HUES64 (cell line): ENCODE measurements at regions not wholly inside any gene's neighbourhood (a gene's known extent, or its start where the extent isn't known, plus 50 kb on each side); places are given as distances from the start of the nearest gene placed in this dataset.
"Not testable (repeated sequence)": the region's sequence is repeated elsewhere in the genome, so short reads cannot be mapped to it uniquely, and the experiment has no call there.

Experiments
- H3K27ac ChIP-seq: 2 replicates; pipeline ENCODE4 v1.7.0; 2013; ENCODE audit warnings: low read depth, low read length, inconsistent platforms
- H3K27me3 ChIP-seq: 2 replicates; pipeline ENCODE4 v1.6.1; 2013; ENCODE audit warnings: mild to moderate bottlenecking, low read length; ENCODE audit not compliant: insufficient read depth
- H3K36me3 ChIP-seq: 2 replicates; pipeline ENCODE4 v1.6.1; 2013; ENCODE audit warnings: mild to moderate bottlenecking, low read length; ENCODE audit not compliant: insufficient read depth
- H3K4me1 ChIP-seq: 2 replicates; pipeline ENCODE4 v1.6.1; 2013; ENCODE audit warnings: mild to moderate bottlenecking, low read length, moderate library complexity; ENCODE audit not compliant: insufficient read depth
- H3K4me3 ChIP-seq: 2 replicates; pipeline ENCODE4 v1.5.1; 2013; ENCODE audit warnings: mild to moderate bottlenecking, low read length, moderate library complexity
- H3K9ac ChIP-seq: 2 replicates; pipeline ENCODE4 v1.6.1; 2013; ENCODE audit warnings: mild to moderate bottlenecking, low read depth, low read length
- H3K9me3 ChIP-seq: 2 replicates; pipeline ENCODE4 v1.6.1; 2013; ENCODE audit warnings: low read depth, low read length; ENCODE audit not compliant: insufficient read depth
- WGBS: fragments of 150-250, 120-280 bp; methylation state at CpG from one replicate; pipeline ENCODE4 v1.1.7; 2013; ENCODE audit warnings: missing lambda C conversion rate; 5-methylcytosine and 5-hydroxymethylcytosine counted together

GRCh38 chr9:18058564-18059442, 415.1 kb upstream of the ADAMTSL1 start:
- H3K4me3 ChIP-seq = no peak overlapping the region
- 96% methylated on average over 3 of the region's 3 CpGs for WGBS
- no peaks in the 10 kb centered on the region for H3K9me3 ChIP-seq
- no peaks in the 10 kb centered on the region for H3K4me1 ChIP-seq
- no peak overlapping the region for H3K9ac ChIP-seq
- no peaks in the 10 kb centered on the region for H3K27me3 ChIP-seq
- no peak overlapping the region for H3K27ac ChIP-seq
- H3K36me3 ChIP-seq = no peaks in the 10 kb centered on the region

- H3K4me3 ChIP-seq = no peak overlapping the region
- H3K4me1 ChIP-seq = no peaks in the 10 kb centered on the region
- no CpG with 5 or more reads among the region's 1 CpG for WGBS
- no peak overlapping the region for H3K9ac ChIP-seq
- H3K36me3 ChIP-seq = no peaks in the 10 kb centered on the region
- no peak overlapping the region for H3K27ac ChIP-seq
- H3K27me3 ChIP-seq = no peaks in the 10 kb centered on the region
- no peaks in the 10 kb centered on the region for H3K9me3 ChIP-seq
Measured at GRCh38 chr9:18059447-18059846, 414.5 kb upstream of the ADAMTSL1 start.

GRCh38 chr9:18060269-18060934, 413.6 kb upstream of the ADAMTSL1 start:
- Histone ChIP-seq H3K36me3 (no peaks in the 10 kb centered on the region), H3K4me3 (no peak overlapping the region), H3K4me1 (no peaks in the 10 kb centered on the region), H3K9me3 (no peaks in the 10 kb centered on the region), H3K27ac (no peak overlapping the region), H3K27me3 (no peaks in the 10 kb centered on the region), H3K9ac (no peak overlapping the region)
- WGBS = 61% methylated on average over 3 of the region's 3 CpGs

DNA sequence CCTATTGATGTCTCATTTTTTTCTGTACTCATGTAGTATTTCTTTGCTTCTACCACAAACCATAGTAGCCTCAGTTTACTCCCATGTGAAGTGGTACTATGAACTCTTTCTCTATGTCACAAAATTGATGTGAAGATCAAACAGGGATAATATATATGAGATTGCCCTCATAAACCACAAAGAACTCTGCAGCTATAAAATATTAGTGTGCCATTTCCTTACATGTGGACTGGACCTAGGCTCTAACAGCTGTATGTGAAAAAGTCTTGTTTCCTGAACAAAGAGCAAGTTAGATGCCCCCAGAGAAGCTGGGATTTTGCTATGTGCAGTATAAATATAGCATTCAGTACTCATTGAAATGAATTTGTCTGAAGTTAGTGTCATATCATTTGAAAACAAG, 412.6 kb upstream of the ADAMTSL1 start:
- H3K4me1 ChIP-seq = no peaks in the 10 kb centered on the region
- H3K9ac ChIP-seq = no peak overlapping the region
- no peaks in the 10 kb centered on the region for H3K27me3 ChIP-seq
- no peaks in the 10 kb centered on the region for H3K36me3 ChIP-seq
- no peaks in the 10 kb centered on the region for H3K9me3 ChIP-seq
- no peak overlapping the region for H3K4me3 ChIP-seq
- no peak overlapping the region for H3K27ac ChIP-seq

GRCh38 chr9:18061856-18062255, 412.1 kb upstream of the ADAMTSL1 start:
- Histone ChIP-seq H3K9me3 (no peaks in the 10 kb centered on the region), H3K27me3 (no peaks in the 10 kb centered on the region), H3K9ac (no peak overlapping the region), H3K27ac (no peak overlapping the region), H3K36me3 (no peaks in the 10 kb centered on the region), H3K4me3 (no peak overlapping the region), H3K4me1 (no peaks in the 10 kb centered on the region)
- 75% methylated on average over 2 of the region's 2 CpGs for WGBS

- Histone ChIP-seq H3K36me3 (no peaks in the 10 kb centered on the region), H3K9me3 (no peaks in the 10 kb centered on the region), H3K27ac (no peak overlapping the region), H3K27me3 (no peaks in the 10 kb centered on the region), H3K4me1 (no peaks in the 10 kb centered on the region), H3K4me3 (no peak overlapping the region), H3K9ac (no peak overlapping the region)
- 86% methylated on average over 6 of the region's 6 CpGs for WGBS
Measured at GRCh38 chr9:18063856-18064390, 410.0 kb upstream of the ADAMTSL1 start.

DNA sequence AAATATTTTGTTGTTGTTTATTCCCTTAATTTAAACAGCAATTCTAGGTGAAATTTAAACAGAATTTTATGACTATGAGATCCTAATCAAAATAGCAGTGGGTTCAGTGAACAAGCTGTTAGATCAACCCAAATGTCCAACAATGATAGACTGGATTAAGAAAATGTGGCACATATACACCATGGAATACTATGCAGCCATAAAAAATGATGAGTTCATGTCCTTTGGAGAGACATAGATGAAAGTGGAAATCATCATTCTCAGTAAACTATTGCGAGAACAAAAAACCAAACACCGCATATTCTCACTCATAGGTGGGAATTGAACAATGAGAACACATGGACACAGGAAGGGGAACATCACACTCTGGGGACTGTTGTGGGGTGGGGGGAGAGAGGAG, 407.3 kb upstream of the ADAMTSL1 start:
- not testable (repeated sequence) for H3K9ac ChIP-seq, H3K27ac ChIP-seq, H3K9me3 ChIP-seq, H3K27me3 ChIP-seq, H3K4me3 ChIP-seq, H3K36me3 ChIP-seq, H3K4me1 ChIP-seq
- WGBS = no CpG with 5 or more reads among the region's 2 CpGs

DNA sequence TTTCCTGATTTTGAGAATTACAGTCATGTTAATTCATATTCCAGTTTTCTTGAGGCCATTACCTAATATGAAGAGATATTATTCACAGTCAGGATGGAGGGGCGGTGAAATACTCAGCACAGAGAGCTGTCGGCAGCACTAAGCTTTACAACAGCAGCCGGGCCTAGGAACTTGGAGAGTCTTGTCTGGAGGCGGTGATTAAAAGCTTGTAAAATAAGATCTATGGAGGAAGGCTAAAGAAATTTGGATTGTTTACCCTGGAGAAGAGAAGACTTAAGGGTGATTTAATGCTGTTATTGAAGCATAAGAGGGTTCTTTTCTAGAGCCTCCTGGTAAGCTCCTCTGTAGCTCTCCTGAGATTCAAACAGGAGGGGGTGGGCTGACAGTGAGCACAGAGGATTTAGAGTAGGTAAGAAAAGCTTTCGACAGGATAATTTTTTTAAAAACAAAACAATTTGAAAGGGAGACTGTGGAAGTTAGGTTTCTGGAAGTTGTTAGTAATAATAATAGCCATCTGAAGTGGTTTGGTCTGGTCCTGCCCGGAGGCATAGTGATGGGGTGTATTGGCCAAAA, 406.3 kb upstream of the ADAMTSL1 start:
- H3K27ac ChIP-seq = no peak overlapping the region
- 93% methylated on average over 6 of the region's 6 CpGs for WGBS

GRCh38 chr9:18068900-18069299, 405.1 kb upstream of the ADAMTSL1 start:
- H3K9me3 ChIP-seq = no peaks in the 10 kb centered on the region
- H3K4me1 ChIP-seq = no peaks in the 10 kb centered on the region
- 95% methylated on average over 1 of the region's 3 CpGs for WGBS
- H3K36me3 ChIP-seq = no peaks in the 10 kb centered on the region
- no peaks in the 10 kb centered on the region for H3K27me3 ChIP-seq
- H3K4me3 ChIP-seq = no peak overlapping the region
- no peak overlapping the region for H3K9ac ChIP-seq
- no peak overlapping the region for H3K27ac ChIP-seq

More for the DNA sequence above, 406.3 kb upstream of the ADAMTSL1 start:
- no peak overlapping the region for H3K9ac ChIP-seq
- H3K4me3 ChIP-seq = no peak overlapping the region
- H3K27me3 ChIP-seq = no peaks in the 10 kb centered on the region
- H3K36me3 ChIP-seq = no peaks in the 10 kb centered on the region
- H3K9me3 ChIP-seq = no peaks in the 10 kb centered on the region
- no peaks in the 10 kb centered on the region for H3K4me1 ChIP-seq

DNA sequence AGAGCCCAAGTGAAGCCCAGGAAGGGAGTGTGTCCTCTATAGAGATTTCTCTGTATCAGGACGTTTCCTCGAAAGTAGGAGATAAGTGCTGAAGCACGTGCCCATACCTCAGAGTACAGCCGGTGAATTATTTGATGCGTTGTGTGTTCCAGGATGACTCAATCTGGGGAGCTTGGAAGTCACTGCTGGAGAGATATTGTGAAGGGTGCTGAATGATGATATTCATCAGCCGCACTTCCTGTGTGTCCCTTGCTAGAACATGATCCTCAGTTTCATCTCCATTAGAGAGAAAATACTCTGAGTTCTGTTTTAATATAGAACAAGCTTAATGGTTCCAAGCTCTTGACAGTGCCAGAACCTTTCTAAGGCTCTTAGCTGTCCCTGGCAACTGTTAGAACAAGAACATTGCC, 402.3 kb upstream of the ADAMTSL1 start:
- Histone ChIP-seq H3K27ac (no peak overlapping the region), H3K4me3 (no peak overlapping the region)

GRCh38 chr9:18073002-18073401, 401.0 kb upstream of the ADAMTSL1 start:
- no peak overlapping the region for H3K27ac ChIP-seq
- 97% methylated on average over 4 of the region's 4 CpGs for WGBS
- H3K36me3 ChIP-seq = no peaks in the 10 kb centered on the region
- no peak overlapping the region for H3K4me3 ChIP-seq
- no peaks in the 10 kb centered on the region for H3K4me1 ChIP-seq
- H3K9me3 ChIP-seq = no peaks in the 10 kb centered on the region
- H3K9ac ChIP-seq = no peak overlapping the region
- H3K27me3 ChIP-seq = no peaks in the 10 kb centered on the region

More for the DNA sequence above, 402.3 kb upstream of the ADAMTSL1 start:
- WGBS = 95% methylated on average over 6 of the region's 6 CpGs
- no peaks in the 10 kb centered on the region for H3K27me3 ChIP-seq
- H3K9ac ChIP-seq = no peak overlapping the region
- no peaks in the 10 kb centered on the region for H3K36me3 ChIP-seq
- no peaks in the 10 kb centered on the region for H3K9me3 ChIP-seq
- no peaks in the 10 kb centered on the region for H3K4me1 ChIP-seq
